Fibroblast of mammary gland (primary cell): ENCODE measurements at regions not wholly inside any gene's neighbourhood (a gene's known extent, or its start where the extent isn't known, plus 50 kb on each side); places are given as distances from the start of the nearest gene placed in this dataset.

ENCODE experiments used
- DNase-seq: peaks from one replicate; pipeline ENCODE4 v3.0.0-alpha.2; 2010; ENCODE audit warnings: low read depth
- H3K4me3 ChIP-seq: 2 replicates; pipeline ENCODE4 v1.5.1; 2011; ENCODE audit warnings: low read depth, mild to moderate bottlenecking, low read length, moderate library complexity; ENCODE audit not compliant: control insufficient read depth
- TF ChIP-seq, protein P1 (sequence below): conservative IDR thresholded peaks from 2 replicates; pipeline ENCODE4 v1.5.1; 2011; ENCODE audit warnings: low read depth, low read length, inconsistent platforms; ENCODE audit not compliant: control insufficient read depth, insufficient read depth

DNA sequence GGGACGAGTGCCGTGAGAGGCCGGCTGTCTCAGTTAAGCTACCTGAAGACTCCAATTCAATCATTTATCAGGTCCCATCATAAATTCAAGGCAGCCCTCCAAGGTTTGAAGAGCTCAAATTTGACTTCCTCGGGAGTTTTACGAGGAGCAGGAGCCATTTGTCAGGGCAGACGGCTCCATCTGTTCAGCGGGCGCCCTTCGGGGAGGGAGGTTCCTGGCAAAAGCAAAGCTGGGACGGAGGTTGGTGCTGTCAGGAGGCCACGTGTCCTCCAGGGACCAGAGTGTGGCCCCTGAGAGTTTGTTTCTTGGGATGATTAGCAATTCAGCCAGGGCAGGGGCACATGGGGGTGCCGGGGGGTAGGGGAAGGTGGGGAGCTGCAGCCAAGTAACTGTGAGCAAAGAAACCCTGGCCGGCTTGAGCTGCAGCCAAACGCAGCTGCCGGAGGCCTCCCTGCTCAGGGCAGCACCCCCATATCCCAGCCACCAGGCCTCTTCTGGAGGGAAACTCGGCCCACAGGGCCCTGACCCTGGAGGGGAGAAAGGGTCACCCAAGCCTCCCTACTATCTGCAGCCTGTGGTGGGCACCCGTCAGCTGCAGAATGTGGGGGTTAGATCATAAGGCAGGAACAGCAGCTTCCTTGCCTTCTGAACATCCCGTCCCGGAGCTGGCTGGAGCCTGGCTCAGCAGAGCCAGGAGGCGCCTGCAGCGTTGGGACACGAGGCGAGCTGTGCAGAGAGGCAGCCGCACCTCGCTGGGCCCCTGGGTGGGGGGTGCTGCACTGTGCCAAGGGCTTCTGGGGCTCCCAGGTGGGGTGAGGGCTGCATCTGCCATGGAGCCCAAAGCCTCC is 63.6 kb upstream of the GATA5 start:
- H3K4me3 ChIP-seq, result no peak overlapping the region
- TF ChIP-seq, protein P1, sequence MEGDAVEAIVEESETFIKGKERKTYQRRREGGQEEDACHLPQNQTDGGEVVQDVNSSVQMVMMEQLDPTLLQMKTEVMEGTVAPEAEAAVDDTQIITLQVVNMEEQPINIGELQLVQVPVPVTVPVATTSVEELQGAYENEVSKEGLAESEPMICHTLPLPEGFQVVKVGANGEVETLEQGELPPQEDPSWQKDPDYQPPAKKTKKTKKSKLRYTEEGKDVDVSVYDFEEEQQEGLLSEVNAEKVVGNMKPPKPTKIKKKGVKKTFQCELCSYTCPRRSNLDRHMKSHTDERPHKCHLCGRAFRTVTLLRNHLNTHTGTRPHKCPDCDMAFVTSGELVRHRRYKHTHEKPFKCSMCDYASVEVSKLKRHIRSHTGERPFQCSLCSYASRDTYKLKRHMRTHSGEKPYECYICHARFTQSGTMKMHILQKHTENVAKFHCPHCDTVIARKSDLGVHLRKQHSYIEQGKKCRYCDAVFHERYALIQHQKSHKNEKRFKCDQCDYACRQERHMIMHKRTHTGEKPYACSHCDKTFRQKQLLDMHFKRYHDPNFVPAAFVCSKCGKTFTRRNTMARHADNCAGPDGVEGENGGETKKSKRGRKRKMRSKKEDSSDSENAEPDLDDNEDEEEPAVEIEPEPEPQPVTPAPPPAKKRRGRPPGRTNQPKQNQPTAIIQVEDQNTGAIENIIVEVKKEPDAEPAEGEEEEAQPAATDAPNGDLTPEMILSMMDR, result no peak
- DNase-seq, result no peak

DNA sequence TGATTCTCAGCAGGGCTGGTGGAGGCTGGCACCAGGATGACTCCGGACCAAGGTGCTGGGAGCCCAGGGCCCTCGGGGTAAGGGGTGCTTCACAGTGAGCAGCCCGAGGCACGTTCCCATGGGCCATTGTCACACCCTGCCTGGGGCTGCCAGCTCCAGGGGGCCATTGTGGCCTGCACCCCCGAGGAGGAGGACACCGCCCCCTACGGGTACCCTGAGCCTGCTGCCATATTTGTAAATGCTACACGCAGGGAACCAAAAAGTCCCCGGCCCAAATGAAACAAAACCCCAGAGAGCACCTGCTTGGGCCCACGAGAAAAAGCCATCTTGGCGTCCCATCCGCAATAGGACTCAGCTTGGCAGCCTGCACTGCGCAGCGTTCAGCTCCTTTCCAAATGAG is 64.7 kb upstream of the GATA5 start:
- TF ChIP-seq, protein P1, result no peak

DNA sequence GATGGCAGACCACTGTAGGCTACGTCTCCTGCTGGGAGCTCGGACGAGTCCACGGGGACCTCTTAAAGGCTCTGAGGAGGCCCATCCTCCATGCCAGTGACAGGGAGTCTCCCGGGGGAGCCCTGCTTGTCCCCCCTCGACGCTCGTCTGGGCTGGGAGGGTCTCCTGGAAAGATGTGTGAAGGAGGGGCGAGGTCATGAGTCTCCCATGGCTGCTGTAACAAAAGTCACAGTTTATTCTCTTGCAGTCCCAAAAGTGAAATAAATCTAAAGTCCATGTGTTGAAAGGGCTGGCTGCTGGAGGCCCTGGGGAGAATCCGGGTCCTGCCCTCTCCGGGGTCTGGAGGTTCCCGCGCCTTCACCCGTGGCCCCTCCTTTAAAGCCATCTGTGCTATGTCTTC is 67.1 kb upstream of the GATA5 start:
- no peak overlapping the region for H3K4me3 ChIP-seq
- TF ChIP-seq, protein P1, result no peak
- no peak for DNase-seq

More for the DNA sequence above, 64.7 kb upstream of the GATA5 start:
- DNase-seq, result no peak
- no peak overlapping the region for H3K4me3 ChIP-seq

DNA sequence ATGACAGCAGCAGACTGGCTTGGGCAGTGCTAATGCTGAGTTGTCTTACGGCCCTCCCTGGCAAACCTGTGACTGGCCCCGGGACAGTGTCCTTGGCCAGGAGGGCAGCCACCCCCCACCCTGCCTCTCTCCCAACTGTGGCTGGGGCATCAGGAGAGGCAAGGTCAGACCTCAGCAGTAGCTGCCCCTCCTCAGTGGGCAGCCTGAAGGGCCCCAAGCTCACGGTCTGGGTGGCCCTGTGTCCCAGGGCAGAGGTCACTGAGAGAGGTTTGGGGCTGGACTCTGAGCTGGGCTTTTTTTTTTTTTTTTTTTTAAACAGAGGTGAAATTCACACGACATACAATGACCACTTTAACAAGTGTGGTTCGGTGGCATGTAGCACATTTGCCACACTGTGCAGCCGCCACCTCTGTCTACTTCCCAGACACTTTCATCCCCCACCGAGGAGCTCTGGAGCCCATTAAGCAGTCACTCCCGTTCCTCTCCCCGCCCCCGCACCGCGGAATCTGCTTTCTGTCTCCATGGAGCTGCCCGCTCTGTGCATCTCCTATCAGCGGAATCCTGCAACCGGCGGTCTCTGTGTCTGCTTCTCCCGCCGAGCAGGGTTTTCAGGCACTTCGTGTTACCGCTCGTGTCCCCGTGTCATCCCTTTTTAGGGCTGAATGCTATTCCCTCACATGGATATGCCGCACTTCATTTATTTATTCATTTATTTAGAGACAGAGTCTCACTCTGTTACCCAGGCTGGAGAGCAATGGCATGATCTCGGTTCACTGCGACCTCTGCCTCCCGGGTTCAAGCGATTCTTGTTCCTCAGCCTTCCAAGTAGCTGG is 67.9 kb upstream of the GATA5 start:
- no peak overlapping the region for H3K4me3 ChIP-seq
- TF ChIP-seq, protein P1, result no peak
- DNase-seq, result no peak

GRCh38 chr20:62544505-62545055 is 68.8 kb upstream of the GATA5 start:
- no peak overlapping the region for H3K4me3 ChIP-seq
- DNase-seq, result no peak
- TF ChIP-seq, protein P1, result no peak

GRCh38 chr20:62545271-62545670 is 69.5 kb upstream of the GATA5 start:
- H3K4me3 ChIP-seq, result no peak overlapping the region
- DNase-seq, result no peak
- TF ChIP-seq, protein P1, result no peak
